ENCODE measurements at regions not wholly inside any gene's neighbourhood (a gene's known extent, or its start where the extent isn't known, plus 50 kb on each side); places are given as distances from the start of the nearest gene placed in this dataset.

- no peak for DNase-seq (ENCODE audit: low read depth)
- no peak overlapping the region for H3K4me3 ChIP-seq (ENCODE audit: low read depth, low read length)
- TF ChIP-seq, protein P1, sequence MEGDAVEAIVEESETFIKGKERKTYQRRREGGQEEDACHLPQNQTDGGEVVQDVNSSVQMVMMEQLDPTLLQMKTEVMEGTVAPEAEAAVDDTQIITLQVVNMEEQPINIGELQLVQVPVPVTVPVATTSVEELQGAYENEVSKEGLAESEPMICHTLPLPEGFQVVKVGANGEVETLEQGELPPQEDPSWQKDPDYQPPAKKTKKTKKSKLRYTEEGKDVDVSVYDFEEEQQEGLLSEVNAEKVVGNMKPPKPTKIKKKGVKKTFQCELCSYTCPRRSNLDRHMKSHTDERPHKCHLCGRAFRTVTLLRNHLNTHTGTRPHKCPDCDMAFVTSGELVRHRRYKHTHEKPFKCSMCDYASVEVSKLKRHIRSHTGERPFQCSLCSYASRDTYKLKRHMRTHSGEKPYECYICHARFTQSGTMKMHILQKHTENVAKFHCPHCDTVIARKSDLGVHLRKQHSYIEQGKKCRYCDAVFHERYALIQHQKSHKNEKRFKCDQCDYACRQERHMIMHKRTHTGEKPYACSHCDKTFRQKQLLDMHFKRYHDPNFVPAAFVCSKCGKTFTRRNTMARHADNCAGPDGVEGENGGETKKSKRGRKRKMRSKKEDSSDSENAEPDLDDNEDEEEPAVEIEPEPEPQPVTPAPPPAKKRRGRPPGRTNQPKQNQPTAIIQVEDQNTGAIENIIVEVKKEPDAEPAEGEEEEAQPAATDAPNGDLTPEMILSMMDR (IDR thresholded peaks at IDR 0.05; ENCODE audit: insufficient read depth, low read depth, low read length), result no peak
Observed at GRCh38 chr2:18245375-18245774, 315.1 kb downstream of the RDH14 start.

DNA sequence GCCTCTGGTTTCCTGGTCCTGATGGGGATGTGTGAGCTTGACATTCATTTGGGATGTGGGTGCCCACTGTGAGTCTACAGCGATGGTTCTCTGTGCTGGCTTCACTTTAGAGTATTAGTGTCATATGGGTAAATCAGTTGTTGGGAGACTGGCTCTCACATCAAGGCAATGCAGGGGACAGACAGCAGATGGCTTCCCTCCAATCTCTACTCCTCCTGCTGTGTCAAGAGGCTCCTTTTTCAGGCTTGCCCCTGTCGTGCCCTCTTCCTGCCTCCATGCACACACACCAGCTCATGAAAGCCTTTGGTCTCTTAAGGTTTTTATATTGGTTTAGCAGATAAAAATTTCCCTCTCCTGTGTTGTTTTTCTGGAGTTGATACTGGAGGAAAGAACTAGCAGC, 315.6 kb downstream of the RDH14 start:
- TF ChIP-seq, protein P1 (IDR thresholded peaks at IDR 0.05; ENCODE audit: insufficient read depth, low read depth, low read length), result no peak
- no peak for DNase-seq (ENCODE audit: low read depth)

GRCh38 chr2:18243816-18244215, 316.6 kb downstream of the RDH14 start:
- TF ChIP-seq, protein P1 (IDR thresholded peaks at IDR 0.05; ENCODE audit: insufficient read depth, low read depth, low read length), result no peak
- H3K4me3 ChIP-seq (ENCODE audit: low read depth, low read length), result no peak overlapping the region
- no peak for DNase-seq (ENCODE audit: low read depth)

More for the DNA sequence above, 315.6 kb downstream of the RDH14 start:
- no peak overlapping the region for H3K4me3 ChIP-seq (ENCODE audit: low read depth, low read length)

- no peak for DNase-seq (ENCODE audit: low read depth)
- TF ChIP-seq, protein P1 (IDR thresholded peaks at IDR 0.05; ENCODE audit: insufficient read depth, low read depth, low read length), result no peak
Observed at GRCh38 chr2:18242716-18243115, 317.7 kb downstream of the RDH14 start.

GRCh38 chr2:18238209-18238608, 322.2 kb downstream of the RDH14 start:
- TF ChIP-seq, protein P1 (IDR thresholded peaks at IDR 0.05; ENCODE audit: insufficient read depth, low read depth, low read length), result no peak
- H3K4me3 ChIP-seq (ENCODE audit: low read depth, low read length), result no peak overlapping the region
- DNase-seq (ENCODE audit: low read depth), result no peak

More at GRCh38 chr2:18242716-18243115, 317.7 kb downstream of the RDH14 start:
- H3K4me3 ChIP-seq (ENCODE audit: low read depth, low read length), result no peak overlapping the region

DNA sequence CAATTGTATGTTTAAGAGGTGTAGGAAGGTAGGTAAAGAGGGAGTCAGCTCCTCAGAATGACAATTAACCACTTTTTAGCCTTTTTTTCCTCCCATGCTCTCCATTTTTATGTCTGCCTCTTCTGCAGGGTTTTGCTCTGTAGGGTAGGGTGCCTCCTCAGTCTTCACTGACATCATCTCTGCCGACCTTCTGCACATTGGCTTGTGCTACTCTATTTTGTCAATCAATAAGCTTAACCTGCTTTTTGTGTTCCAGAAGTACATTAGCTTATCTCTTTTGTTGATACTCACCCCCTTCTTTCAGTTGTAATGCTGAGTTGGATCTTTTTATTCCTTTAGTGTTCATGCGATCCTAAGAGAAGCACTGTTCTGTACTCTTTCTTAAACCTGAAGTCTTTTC, 323.2 kb downstream of the RDH14 start:
- no peak for DNase-seq (ENCODE audit: low read depth)
- no peak overlapping the region for H3K4me3 ChIP-seq (ENCODE audit: low read depth, low read length)
- TF ChIP-seq, protein P1 (IDR thresholded peaks at IDR 0.05; ENCODE audit: insufficient read depth, low read depth, low read length), result no peak

GRCh38 chr2:18232731-18233438, 327.6 kb downstream of the RDH14 start:
- DNase-seq (ENCODE audit: low read depth), result peak; percentile 7
- no peak overlapping the region for H3K4me3 ChIP-seq (ENCODE audit: low read depth, low read length)
- TF ChIP-seq, protein P1 (IDR thresholded peaks at IDR 0.05; ENCODE audit: insufficient read depth, low read depth, low read length), result no peak

All from fibroblast of villous mesenchyme (primary cell).